Omental fat pad (tissue), 3 donors: ENCODE measurements at regions not wholly inside any gene's neighbourhood (a gene's known extent, or its start where the extent isn't known, plus 50 kb on each side); places are given as distances from the start of the nearest gene placed in this dataset.

ENCODE experiments used
- ATAC-seq: fragments of 150-250 bp; one replicate; pipeline ENCODE4 v1.9.1; 2016; ENCODE audit warnings: mild to moderate bottlenecking, moderate library complexity; ENCODE audit not compliant: low FRiP score
- DNase-seq: peaks from one replicate; pipeline ENCODE4 v3.0.0-alpha.2; 2019; ENCODE audit warnings: low spot score
- TF ChIP-seq, protein P1 (sequence below), 3 donors: fragments of 450-650 bp; IDR thresholded peaks; one replicate each; pipeline ENCODE4 v1.5.1; 2016 to 2017; ENCODE audit warnings: antibody characterized with exemption in 3 of 3, mild to moderate bottlenecking in 3 of 3, moderate library complexity in 2 of 3

DNA sequence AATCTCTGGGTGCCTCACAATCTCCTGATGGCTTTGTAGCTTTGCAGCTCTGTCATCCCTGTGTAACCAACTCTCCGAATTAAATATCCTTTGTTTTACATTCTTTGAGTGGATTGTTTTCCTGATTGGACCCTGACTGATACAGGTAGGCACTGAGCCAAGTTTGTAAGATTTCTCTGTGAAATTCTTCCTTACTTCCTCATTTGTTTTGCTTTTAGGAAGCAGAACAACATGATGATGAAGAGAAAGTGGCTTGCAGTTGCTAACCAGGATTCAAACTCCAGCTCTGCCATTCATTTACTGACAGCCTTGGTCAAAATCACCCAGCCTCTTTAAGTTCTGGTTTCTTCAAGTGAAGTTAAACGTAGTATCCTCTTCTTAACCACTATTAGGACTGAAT is 452.3 kb downstream of the OMA1 start:
- TF ChIP-seq, protein P1, sequence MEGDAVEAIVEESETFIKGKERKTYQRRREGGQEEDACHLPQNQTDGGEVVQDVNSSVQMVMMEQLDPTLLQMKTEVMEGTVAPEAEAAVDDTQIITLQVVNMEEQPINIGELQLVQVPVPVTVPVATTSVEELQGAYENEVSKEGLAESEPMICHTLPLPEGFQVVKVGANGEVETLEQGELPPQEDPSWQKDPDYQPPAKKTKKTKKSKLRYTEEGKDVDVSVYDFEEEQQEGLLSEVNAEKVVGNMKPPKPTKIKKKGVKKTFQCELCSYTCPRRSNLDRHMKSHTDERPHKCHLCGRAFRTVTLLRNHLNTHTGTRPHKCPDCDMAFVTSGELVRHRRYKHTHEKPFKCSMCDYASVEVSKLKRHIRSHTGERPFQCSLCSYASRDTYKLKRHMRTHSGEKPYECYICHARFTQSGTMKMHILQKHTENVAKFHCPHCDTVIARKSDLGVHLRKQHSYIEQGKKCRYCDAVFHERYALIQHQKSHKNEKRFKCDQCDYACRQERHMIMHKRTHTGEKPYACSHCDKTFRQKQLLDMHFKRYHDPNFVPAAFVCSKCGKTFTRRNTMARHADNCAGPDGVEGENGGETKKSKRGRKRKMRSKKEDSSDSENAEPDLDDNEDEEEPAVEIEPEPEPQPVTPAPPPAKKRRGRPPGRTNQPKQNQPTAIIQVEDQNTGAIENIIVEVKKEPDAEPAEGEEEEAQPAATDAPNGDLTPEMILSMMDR (IDR thresholded peaks at IDR 0.05): no peak
- ATAC-seq (no peak), DNase-seq (no peak)

DNA sequence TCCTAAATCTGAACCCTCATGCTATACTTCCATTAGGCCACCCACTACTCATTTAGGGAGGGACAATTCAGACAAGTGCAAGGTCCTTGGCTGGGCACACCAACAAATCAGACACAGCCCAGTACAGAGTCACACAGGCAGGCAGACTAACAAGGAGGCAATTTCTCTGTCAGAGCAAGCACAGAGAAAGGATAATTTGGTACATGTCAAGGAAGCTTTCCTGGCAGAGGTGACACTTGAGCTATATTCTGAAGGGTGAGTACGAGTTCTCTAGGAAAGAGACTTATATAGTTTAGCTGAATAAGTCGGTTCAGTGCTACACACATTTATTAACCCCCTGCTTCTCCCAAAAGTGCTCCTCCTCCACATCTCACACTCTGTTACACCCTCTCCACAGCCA is 455.9 kb downstream of the OMA1 start:
- DNase-seq: no peak
- ATAC-seq: no peak
- TF ChIP-seq, protein P1 (IDR thresholded peaks at IDR 0.05): no peak

GRCh38 chr1:58089898-58090534 is 456.5 kb downstream of the OMA1 start:
- TF ChIP-seq, protein P1 (IDR thresholded peaks at IDR 0.05): no peak
- ATAC-seq (peak; percentile 51), DNase-seq (no peak)

- ATAC-seq (no peak), DNase-seq (no peak)
- TF ChIP-seq, protein P1 (IDR thresholded peaks at IDR 0.05): no peak
These were observed 462.3 kb downstream of the OMA1 start for GRCh38 chr1:58084266-58084665.

- DNase-seq: no peak
- ATAC-seq: no peak
- TF ChIP-seq, protein P1 (IDR thresholded peaks at IDR 0.05): no peak
These were observed 463.9 kb downstream of the OMA1 start for GRCh38 chr1:58082596-58082995.

GRCh38 chr1:58076258-58076657 is 470.3 kb downstream of the OMA1 start:
- TF ChIP-seq, protein P1 (IDR thresholded peaks at IDR 0.05): no peak
- ATAC-seq (no peak), DNase-seq (no peak)

DNA sequence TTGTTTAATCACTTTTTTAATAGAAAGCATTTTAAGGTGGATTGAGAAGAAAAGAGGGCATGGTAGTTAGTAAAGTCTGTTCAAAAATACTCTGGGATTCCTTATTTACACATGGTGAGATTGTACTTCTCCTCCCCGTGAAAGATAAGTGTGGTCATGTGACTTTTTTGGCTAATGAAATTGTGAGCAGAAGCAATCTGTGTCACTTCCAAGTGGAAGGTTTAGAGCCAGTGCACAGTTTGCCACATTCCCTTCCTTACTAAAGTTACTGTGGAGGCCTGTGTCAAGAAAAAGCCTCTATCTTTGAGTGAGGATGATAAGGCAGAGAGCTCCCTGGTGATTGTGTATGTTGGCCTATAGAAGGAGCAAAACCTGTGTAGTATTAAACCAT is 471.3 kb downstream of the OMA1 start:
- ATAC-seq: no peak
- no peak for DNase-seq
- TF ChIP-seq, protein P1 (IDR thresholded peaks at IDR 0.05): no peak
